ENCODE measurements at regions not wholly inside any gene's neighbourhood (a gene's known extent, or its start where the extent isn't known, plus 50 kb on each side); places are given as distances from the start of the nearest gene placed in this dataset.

GRCh38 chr17:73936908-73937627 is 266.4 kb upstream of the RPL38 start:
- no peak for DNase-seq (ENCODE audit: insufficient read length, low spot score)
- no peak for TF ChIP-seq POLR2A (IDR thresholded peaks at IDR 0.05; ENCODE audit: low read depth, low read length)
- FAIRE-seq: no peak

- TF ChIP-seq POLR2A (IDR thresholded peaks at IDR 0.05; ENCODE audit: low read depth, low read length): no peak
- DNase-seq (ENCODE audit: insufficient read length, low spot score) (no peak), FAIRE-seq (no peak)
These were observed 264.8 kb upstream of the RPL38 start for GRCh38 chr17:73938706-73939105.

- FAIRE-seq (no peak), DNase-seq (ENCODE audit: insufficient read length, low spot score) (no peak)
- TF ChIP-seq POLR2A (IDR thresholded peaks at IDR 0.05; ENCODE audit: low read depth, low read length): no peak
These were observed 263.7 kb upstream of the RPL38 start for GRCh38 chr17:73939806-73940205.

GRCh38 chr17:73940511-73940910 is 263.0 kb upstream of the RPL38 start:
- no peak for DNase-seq (ENCODE audit: insufficient read length, low spot score)
- no peak for FAIRE-seq
- no peak for TF ChIP-seq POLR2A (IDR thresholded peaks at IDR 0.05; ENCODE audit: low read depth, low read length)

GRCh38 chr17:73941919-73942530 is 261.5 kb upstream of the RPL38 start:
- no peak for DNase-seq (ENCODE audit: insufficient read length, low spot score)
- no peak for FAIRE-seq
- no peak for TF ChIP-seq POLR2A (IDR thresholded peaks at IDR 0.05; ENCODE audit: low read depth, low read length)

GRCh38 chr17:73942703-73943415 is 260.6 kb upstream of the RPL38 start:
- DNase-seq (ENCODE audit: insufficient read length, low spot score) (no peak), FAIRE-seq (no peak)
- TF ChIP-seq POLR2A (IDR thresholded peaks at IDR 0.05; ENCODE audit: low read depth, low read length): no peak

- no peak for TF ChIP-seq POLR2A (IDR thresholded peaks at IDR 0.05; ENCODE audit: low read depth, low read length)
- no peak for FAIRE-seq
- no peak for DNase-seq (ENCODE audit: insufficient read length, low spot score)
These were observed 259.9 kb upstream of the RPL38 start for GRCh38 chr17:73943416-73944110.

GRCh38 chr17:73944366-73944765 is 259.1 kb upstream of the RPL38 start:
- no peak for TF ChIP-seq POLR2A (IDR thresholded peaks at IDR 0.05; ENCODE audit: low read depth, low read length)
- DNase-seq (ENCODE audit: insufficient read length, low spot score) (no peak), FAIRE-seq (no peak)

- FAIRE-seq: no peak
- DNase-seq (ENCODE audit: insufficient read length, low spot score): no peak
- no peak for TF ChIP-seq POLR2A (IDR thresholded peaks at IDR 0.05; ENCODE audit: low read depth, low read length)
These were observed 256.1 kb upstream of the RPL38 start for GRCh38 chr17:73947281-73947965.

- DNase-seq (ENCODE audit: insufficient read length, low spot score) (no peak), FAIRE-seq (no peak)
- TF ChIP-seq POLR2A (IDR thresholded peaks at IDR 0.05; ENCODE audit: low read depth, low read length): no peak
These were observed 255.5 kb upstream of the RPL38 start for GRCh38 chr17:73947966-73948355.

DNA sequence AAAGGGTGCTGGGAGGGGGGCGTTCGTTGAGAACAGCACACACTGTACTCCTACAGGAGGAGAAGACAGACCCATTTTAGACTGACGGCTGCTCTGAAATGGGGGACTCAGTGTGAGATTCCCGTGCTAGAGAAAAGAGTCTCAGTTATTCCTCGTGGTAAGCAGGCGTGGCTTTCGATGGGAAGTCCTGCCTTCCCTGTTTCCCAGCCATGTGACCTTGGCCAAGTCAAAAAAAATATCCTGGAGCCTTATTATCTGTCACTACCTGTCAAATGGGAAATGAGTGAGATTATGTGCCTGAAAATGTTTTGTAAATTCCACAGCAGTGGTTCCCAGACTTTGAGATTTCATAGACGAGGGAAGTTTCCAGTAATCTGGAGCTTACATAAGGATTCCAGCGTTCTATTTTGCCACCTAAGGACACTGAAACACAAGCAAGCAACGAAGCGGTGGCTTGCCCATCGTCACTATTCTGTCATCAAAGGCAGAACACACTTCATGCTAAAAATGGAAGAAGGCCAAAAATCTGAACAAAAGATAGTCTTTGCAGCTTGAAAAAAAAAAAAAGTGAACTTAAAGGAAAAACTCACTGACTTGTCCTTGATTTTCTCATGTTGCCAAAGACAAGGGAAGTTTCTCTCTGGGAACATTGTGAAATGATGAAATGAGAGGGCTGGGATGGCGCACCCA is 253.4 kb upstream of the RPL38 start:
- TF ChIP-seq POLR2A (IDR thresholded peaks at IDR 0.05; ENCODE audit: low read depth, low read length): no peak
- no peak for FAIRE-seq
- DNase-seq (ENCODE audit: insufficient read length, low spot score): no peak

- no peak for FAIRE-seq
- TF ChIP-seq POLR2A (IDR thresholded peaks at IDR 0.05; ENCODE audit: low read depth, low read length): no peak
- no peak for DNase-seq (ENCODE audit: insufficient read length, low spot score)
These were observed 252.9 kb upstream of the RPL38 start for GRCh38 chr17:73950593-73950914.

DNA sequence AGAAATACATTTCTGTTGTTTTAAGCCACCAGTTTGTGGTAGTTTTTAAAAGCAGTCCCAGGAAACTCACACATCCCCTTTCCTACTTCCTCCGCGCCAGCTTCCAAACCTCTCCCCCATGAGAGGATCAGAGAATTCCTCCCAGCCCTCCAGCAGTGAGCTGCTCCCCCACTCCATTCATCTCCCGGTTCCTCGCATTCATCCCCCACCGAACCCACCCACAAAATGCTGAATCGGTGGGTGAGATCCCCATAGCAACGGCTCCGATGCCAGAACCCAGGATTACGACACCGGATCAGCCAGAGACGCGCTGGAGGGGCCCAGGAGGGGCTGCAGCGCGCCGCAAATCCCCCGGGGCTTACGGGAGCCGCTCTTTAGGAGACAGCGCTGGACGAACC is 251.4 kb upstream of the RPL38 start:
- no peak for TF ChIP-seq POLR2A (IDR thresholded peaks at IDR 0.05; ENCODE audit: low read depth, low read length)
- DNase-seq (ENCODE audit: insufficient read length, low spot score) (no peak), FAIRE-seq (no peak)
